Fibroblast of mammary gland (primary cell): ENCODE measurements at regions not wholly inside any gene's neighbourhood (a gene's known extent, or its start where the extent isn't known, plus 50 kb on each side); places are given as distances from the start of the nearest gene placed in this dataset.
A peak's percentile ranks its signal among the peaks of the same experiment; 100 is the strongest.
"Not testable (repeated sequence)": the region's sequence is repeated elsewhere in the genome, so short reads cannot be mapped to it uniquely, and the experiment has no call there.

Experiments
- DNase-seq: peaks from one replicate; pipeline ENCODE4 v3.0.0-alpha.2; 2010; ENCODE audit warnings: low read depth
- H3K4me3 ChIP-seq: 2 replicates; pipeline ENCODE4 v1.5.1; 2011; ENCODE audit warnings: low read depth, mild to moderate bottlenecking, low read length, moderate library complexity; ENCODE audit not compliant: control insufficient read depth
- CTCF ChIP-seq: conservative IDR thresholded peaks from 2 replicates; pipeline ENCODE4 v1.5.1; 2011; ENCODE audit warnings: low read depth, low read length, inconsistent platforms; ENCODE audit not compliant: control insufficient read depth, insufficient read depth

GRCh38 chr1:229018674-229019295 is 252.1 kb upstream of the RAB4A start:
- no peak for TF ChIP-seq CTCF
- DNase-seq, result peak; percentile 13
- H3K4me3 ChIP-seq, result no peak overlapping the region

GRCh38 chr1:229019663-229020271 is 251.1 kb upstream of the RAB4A start:
- no peak for DNase-seq
- no peak for TF ChIP-seq CTCF
- no peak overlapping the region for H3K4me3 ChIP-seq

GRCh38 chr1:229021034-229021433 is 249.9 kb upstream of the RAB4A start:
- H3K4me3 ChIP-seq, DNase-seq: not testable (repeated sequence)

- no peak for DNase-seq
- no peak for TF ChIP-seq CTCF
- no peak overlapping the region for H3K4me3 ChIP-seq
Measured at GRCh38 chr1:229022595-229023333, 248.1 kb upstream of the RAB4A start.

GRCh38 chr1:229023651-229024300 is 247.1 kb upstream of the RAB4A start:
- TF ChIP-seq CTCF, result no peak
- no peak overlapping the region for H3K4me3 ChIP-seq
- no peak for DNase-seq

- no peak overlapping the region for H3K4me3 ChIP-seq
- DNase-seq, result peak; percentile 94
- peak; percentile 5 for TF ChIP-seq CTCF
Measured at GRCh38 chr1:229024528-229025130, 246.3 kb upstream of the RAB4A start.
